ENCODE measurements at regions not wholly inside any gene's neighbourhood (a gene's known extent, or its start where the extent isn't known, plus 50 kb on each side); places are given as distances from the start of the nearest gene placed in this dataset.

DNA sequence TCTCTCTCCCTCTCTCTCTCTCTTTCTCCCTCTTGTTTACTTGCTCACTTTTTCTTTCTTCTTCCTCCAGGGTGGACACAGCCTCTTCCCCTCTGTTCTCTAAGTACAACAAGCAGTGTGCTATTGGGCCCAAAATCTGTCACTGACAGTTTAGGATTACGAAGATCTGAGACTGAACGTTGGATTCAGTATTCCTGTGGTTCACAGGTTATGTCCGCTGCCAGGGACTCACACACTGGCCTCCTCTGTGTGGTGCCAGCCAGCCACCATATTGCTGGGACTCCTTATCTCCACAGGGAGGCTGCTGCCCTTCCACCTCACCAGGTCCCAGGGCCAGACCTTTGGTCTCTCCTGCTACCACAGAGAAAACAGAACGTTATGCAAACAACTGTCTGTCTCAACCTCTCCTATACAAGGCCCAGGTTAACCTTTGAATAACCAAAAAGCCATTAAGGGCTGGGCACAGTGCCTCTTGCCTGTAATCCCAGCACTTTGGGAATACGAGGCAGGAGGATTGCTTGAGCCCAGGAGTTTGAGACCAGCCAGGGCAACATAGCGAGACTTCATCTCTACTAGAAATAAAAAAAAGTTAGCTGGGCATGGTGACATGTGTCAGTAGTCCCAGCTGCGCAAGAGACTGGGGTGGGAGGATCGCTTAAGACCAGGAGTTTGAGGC, 171.9 kb upstream of the RAB4A start:
- no peak for DNase-seq

DNA sequence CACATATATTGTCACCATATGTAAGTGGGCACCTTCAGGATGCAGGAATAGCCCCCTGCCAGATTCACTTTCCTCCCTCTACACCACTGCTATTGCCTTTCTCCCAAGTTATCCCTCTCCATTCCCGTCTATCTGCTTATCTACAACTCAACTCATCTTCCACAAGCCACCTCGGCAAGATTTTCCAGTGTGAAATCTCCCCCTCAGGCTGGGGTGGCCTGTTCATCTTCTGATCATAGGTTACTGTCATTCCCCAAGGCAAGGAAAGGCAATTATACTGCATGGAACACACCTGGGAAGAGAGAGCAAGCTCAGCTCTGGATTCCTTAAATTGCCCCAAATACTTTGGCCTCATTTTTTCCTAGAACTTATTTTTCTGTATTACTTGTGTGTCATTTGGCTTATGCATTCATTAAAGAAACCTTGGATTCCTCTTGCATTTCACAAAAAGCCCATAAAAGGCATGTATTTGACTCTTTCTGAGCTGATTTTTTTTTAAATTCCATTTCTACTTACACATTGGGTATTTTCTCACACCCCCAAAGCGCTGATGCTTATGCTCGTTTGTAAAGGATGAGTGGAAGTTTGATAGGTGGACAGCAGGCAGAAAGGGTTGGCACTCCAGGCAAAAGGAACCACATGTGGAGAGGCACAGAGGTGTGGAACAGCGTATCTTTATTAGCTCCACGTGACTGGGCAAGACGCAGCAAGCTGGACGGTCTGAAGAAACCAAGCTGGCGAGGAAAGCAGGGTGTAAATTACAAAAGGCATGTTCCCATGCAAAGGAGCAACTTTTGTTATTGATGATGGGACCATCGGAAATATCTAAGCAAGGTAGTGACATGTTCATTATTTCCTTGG, 169.7 kb upstream of the RAB4A start:
- no peak for DNase-seq

DNA sequence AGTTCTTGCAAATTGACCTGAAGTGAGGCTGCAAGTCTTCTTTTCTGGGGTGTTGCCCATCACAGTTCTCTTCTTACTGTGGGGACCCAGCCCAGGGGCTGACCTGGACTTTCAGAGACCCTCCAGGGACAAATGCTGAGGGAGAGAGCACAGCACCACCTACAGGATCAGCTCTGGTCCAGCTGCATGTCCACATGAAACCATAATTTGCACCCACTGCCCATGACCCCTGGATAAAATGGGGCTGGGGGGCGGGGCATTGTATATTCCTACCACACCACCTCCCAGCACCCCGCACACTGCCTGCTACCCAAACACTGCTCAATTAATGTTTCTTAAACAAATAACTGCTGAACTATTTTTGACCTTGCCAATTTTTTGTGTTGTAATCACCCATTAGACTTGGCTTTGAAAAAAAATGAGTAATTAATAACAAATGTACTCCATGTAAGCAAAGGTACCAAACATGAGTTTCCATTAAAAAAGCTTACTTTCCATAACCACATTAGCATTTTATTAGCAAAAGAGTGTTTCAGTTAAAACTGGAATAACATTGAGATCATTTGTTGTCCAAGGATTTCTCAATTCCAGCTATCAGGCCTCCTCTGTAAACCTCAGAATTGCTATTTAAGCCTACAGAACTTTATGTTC, 168.0 kb upstream of the RAB4A start:
- no peak for DNase-seq

DNA sequence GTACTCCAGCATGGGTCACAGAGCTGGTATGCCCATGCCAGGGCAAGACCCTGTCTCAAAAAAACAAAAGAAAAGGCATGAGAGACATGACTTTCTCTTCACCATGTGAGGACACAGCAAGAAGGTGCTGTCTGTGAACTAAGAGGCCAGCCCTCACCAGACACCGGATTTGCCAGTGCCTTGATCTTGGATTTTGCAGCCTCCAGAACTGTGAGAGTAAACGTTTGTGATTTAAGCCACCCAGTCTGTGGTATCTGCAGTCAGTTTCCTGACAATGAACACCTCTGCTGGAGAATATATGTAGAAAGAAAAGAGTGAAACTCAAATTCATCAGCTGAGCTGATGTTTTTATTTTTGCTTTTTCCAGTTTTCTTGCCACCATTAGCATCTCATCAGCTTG, 166.3 kb upstream of the RAB4A start:
- no peak for DNase-seq

DNA sequence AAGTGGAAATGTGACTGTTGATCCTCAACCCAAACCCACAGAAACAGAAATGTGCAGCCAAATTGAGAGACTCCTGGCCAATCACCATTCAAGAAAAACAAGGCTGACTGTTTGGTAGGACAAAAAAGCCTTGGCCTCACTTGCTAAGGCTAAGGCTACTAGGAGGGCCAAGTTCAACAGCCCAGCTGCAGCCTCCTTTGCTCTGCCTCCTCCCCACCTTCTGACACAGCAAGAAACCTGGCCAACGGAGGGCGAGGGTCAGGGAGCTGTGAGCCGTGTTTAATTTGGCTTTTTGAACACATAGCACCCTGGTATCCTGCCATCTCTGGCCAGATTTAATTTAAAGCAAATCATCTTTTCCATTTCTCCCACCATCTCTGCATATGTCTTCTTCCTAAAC, 165.8 kb upstream of the RAB4A start:
- no peak for DNase-seq

DNA sequence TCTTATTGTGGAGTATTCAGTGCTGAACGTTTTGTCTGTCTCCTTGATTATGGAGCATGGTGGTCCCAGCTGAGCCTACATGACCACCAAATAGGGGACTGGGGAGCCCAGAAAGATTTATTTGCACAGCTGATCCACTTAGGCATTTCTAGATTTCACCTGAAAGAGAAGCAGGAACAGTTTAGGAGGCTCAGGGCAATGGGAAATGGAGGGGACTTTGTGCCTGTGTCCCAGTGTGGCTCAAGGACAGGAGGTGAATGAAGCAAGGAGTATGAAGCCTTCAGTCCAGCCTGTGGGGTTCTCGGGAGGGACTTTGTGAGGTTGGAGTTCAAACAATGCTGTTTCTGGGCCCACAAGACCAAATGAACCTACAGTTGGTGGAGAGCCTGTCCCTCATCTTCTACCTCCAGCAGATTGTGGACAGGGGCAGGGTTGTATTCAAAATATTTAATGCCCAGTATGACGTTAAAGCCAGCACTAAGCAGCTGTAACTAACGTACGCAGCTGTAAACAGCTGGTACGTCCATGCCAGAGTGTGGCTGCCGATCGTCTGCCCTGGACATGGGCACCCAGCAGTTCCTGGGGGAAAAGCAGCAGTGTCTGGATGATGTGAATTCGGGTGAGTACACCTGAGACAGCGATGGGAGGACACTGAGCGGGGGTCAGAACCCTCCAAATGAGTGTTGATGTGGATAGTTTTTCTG, 164.9 kb upstream of the RAB4A start:
- no peak for DNase-seq

DNA sequence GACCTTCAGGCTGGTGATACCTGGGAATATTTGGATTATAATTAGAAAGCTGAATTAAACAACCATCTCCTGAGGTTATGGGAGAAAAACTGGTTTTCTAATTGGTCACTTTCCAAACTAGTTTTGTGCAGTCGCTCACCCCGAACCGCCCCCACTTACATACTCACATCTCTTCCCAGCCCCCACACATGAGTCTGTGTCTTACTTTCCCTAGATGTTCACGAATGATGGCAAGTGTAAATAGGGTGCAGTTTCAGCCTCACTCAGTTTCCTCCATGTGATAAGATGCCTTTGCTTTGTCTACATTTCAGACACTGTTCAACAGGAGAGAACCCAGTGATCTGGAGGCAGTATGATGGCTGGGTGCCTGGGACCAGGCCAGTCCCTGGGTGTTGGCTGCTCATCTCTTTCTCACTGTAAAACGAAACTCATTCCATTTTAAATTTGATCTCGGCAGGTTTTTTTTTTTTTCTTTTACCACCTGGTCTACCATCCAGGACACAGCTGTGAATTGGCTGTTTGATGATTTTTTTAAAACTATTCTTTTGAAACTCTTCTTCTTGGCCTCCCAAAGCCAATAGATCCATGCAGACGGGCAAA, 164.3 kb upstream of the RAB4A start:
- no peak for DNase-seq

DNA sequence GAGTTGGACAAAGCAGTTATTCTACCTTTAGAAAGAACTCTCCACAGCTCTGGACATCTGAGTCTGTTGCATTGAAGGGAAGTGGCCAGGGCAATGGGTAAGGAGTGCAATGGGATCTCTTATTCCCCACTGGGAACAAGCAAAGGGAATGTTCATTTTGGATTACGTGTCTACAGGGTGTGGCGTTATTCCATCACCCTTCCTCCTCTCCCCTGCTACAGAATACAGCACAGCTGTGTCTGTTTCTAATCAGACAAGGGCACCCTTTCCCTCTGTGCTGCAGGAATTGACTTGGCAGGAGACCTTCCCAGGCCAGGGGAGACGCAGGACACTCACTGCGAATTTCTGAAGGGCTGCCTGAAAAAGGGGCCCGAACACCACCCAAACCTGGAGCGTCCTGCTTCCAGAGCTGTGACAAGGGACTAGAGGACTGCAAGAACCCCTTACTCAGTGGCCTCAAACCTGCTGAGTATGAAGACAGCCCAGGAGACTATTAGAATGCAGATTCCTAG, 163.6 kb upstream of the RAB4A start:
- DNase-seq = no peak

DNA sequence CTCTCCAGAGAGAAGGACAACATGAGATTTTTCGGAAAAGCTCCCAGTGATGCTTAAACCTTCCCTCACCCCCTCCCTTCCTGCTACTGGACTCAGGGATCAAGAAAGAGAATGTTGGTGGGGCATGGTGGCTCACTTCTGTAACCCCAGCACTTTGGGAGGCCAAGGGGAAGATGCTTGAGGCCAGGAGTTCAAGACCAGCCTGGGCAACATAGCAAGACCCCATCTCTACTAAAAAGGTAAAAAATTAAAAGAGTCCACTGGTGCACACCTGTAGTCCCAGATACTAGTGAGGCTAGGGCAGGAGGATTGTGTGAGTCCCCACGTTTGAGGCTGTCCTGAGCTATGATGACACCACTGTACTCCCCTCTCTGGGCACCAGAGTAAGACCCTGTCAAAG, 162.9 kb upstream of the RAB4A start:
- no peak for DNase-seq

DNA sequence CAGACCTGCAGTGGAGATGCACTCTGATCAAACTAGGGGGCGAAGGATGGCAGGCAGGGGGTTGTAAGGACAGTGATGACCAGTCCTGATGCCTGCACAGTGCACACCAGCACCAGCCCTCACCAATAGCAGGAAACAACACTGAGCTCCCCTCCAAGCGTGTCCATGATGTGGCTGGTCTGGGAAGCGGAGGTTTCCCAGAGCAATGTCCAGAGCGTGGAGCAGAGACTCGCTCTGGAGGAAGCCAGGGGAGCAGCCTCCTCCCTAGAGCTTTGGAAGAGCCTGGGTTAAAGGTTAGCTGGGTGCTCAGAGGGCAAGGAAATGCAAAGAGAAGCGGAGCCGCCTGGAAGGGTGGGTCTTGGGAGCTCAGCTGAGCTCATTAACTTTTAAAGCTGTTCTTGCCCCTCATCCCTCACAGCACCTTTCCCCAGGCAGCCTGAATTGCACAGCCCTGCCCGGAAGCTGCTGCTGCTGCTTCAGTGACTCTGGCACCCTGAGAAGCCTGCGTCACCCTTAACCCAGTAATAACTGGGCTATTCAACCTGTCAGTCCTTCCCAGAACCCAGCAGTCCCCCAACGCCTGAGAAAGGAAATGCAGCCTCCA, 162.2 kb upstream of the RAB4A start:
- no peak for DNase-seq

DNA sequence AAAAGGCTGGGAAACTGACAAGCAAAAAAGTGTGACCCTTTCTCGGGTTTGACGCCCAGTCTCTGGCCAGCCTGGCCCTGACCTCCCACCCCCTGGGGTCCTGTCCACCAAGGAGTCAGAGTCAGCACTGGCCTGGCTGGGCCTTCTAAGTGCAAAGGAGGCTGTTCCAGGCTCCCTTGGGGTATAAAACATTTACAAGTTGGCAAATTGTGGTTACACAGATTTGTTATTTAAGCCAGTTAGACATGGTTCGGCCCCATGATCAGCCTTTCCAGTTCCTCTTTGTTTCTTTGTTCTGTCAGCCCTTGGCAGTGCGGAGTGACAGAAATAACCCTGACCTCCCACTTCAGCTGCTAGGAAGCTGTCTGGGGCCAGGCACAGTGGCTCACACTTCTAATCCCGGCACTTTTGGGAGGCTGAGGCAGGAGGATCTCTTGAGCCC, 161.6 kb upstream of the RAB4A start:
- DNase-seq = no peak

DNA sequence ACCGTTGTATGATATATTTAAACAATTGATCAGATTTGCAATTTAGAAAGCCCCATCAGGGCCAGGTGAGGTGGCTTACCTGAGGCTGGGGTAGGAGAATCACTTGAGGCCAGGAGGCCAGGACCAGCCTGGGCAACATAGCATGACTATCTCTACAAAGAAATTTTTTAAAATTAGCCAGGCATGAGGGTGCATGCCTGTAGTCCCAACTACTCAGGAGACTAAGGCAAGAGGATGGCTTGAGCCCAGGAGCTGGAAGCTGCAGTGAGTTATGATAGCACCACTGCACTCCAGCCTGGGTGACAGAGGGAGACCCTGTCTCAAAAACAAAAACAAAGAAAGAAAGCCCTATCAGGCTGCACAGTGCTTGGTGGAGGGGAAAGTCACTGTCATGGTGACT, 159.9 kb upstream of the RAB4A start:
- no peak for DNase-seq

DNA sequence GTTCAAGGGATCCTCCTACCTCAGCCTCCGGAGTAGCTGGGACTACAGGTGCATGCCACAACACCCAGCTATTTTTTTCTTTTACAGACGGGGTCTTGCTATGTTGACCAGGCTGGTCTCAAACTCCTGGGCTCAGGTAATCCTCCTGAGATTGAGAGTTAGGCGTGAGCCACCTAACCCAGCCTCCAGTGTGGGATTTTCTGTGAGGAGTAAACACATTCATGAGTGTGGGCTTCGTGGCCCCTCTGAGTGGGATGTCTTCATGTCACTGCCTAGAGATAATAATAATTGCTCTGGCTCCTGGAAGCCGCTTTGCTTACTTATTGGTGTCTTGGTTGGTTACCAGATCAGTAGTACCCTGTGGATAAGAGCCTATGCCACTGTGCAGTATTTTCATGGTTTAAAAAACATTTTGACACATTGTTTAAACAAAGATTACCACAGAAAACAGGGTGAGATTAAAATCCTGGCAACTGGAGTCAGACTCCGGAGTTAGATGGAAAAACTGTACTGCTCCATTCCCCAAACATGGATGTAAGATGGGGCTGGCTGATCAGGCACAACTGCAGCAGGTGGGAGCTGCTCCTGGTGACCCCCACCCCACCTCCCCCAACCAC, 159.1 kb upstream of the RAB4A start:
- no peak for DNase-seq

DNA sequence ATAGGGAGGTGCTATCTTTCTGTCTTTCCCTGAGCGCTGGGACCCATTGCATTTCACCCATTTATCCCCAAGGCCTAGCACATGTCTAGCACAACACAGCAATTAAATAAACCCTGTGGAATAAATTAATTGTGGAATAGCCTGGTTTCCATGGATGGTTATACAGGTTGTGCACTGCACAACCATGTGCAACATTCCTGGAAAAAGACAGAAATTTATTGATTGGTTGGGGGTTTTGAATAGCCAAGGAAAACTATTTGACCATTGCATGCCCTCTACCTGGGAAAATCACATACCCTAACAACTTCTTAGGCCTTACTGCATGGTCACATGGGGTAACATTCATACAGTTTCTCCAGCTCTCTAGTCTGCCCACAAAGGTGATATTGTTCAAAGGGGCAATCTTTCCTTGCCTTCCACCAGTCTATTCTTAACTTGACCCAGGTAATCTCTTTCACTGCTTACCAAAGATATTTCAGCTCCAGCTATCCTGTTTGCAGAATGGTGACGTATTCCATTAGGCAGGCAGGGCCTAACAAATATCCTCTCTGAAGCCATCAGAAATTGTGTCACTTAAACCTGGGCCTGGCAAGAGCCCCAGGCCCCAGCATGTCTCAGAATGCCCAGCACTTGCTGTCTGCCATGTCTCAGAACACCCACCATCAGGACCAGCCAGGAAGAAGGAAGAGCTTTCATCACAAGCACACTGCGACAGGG, 157.9 kb upstream of the RAB4A start:
- no peak for DNase-seq

DNA sequence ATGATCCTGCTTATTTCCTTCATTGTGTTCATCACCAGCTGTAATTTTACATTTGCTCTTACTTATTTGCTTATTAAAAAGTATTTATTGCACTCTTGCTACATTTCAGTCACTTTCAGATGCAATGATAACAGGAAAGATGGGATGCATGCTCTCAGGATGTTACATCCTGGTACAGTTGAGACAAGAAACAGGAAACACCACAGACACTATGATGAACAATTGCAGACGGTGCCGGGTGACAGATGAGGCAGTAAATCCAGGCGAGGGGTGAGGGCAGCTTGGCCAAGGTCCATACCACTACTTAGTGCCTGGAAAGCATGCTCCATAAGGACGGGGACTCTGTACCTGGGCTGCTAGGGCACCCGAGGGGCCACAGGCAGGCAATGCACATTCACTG, 156.6 kb upstream of the RAB4A start:
- no peak for DNase-seq

DNA sequence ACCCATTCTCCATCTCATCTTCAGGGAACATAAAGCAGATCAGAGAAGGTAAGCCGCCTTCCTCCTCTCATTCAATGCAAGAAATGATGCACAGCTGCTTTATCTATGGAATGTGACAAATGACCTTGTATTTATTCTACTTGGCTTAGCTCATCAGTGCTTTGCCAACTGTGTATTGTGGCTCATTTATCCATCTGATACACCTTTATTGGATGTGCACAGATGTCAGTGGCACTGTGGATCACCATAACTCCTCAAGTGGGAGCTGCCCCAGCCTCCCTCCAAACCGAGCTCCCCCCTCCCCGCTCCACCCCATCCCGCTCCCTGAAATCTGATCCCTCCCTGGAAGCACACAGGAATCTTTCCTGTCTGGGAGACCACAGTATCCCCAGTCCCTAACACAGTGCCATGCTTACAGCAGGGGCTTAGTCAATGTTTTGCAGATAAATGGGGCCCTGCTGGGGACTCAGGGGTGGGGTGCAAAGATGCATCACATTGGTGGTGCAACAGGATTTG, 156.0 kb upstream of the RAB4A start:
- DNase-seq = no peak

DNA sequence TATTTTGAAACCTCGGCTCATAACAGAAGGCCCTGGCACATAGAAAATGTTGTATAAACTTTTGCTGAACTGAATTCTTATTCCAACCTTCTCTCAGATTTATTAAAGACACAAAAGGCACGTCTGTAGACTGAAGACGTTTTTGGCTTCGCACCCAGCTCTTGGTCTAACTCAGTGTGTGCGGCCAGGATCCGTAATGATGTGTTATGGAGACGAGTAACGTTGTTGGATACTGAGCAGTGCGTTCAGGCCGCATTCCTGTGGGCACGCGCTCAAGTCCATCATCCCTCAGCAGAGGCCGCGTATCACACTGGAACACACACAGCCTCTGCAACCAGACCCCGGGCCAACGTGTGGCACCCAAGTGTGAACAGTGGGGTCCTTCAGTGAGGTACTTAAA, 154.8 kb upstream of the RAB4A start:
- DNase-seq = no peak

DNA sequence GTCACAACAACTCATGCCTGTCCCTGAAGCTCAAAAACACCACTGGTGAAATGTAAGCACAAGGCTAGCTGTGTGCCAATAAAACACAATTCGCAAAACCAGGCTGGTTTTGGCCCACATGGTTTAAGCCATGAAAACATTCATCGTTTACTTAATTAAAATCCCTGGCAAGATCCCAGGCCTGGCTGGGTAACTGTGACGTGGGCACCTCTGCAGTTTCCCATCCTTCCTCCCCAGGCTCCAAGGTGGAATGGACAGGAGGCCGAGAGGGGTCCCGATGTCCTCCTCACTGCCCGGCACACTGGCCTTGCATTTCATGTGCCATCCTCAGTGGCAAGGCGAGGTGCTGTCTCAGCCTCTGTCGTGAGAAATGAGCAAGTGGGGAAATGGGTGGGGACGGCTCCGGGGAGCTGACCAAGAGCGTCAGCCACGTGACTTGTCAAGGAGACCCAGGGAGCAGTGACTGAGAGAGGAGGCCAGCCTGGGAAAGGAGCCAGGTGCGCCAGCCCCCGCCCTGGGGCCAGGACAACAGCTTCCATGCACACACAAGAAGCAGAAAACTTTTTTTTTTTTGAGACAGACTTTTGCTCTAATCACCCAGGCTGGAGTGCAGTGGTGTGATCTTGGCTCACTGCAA, 153.1 kb upstream of the RAB4A start:
- no peak for DNase-seq

DNA sequence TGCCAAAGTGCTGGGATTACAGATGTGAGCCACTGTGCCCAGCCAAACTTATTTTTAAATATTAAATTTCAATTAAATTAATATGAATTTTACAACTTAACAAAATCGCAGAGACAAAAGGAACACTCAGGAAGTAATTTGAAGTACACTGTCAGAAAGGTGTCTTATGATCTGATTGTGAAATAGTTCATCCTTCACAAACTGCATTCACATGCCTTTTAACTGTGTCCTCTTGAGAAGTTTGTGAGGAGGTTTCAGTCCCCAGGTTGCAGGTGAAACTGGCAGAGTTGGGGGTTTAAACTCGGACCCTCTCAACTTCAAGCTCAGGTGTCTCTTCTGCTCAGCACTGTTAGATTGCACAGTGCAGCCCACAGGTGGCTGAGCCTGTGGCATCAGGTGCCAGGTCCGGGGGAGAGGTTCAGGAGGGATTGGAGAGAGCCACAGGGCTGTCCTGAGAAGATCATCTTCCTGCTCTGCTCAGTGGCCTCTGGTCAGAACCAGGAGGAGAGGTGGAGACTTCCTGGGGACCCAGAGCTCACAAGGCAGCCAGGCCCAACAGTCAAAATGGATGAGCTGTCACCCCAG, 152.3 kb upstream of the RAB4A start:
- no peak for DNase-seq

DNA sequence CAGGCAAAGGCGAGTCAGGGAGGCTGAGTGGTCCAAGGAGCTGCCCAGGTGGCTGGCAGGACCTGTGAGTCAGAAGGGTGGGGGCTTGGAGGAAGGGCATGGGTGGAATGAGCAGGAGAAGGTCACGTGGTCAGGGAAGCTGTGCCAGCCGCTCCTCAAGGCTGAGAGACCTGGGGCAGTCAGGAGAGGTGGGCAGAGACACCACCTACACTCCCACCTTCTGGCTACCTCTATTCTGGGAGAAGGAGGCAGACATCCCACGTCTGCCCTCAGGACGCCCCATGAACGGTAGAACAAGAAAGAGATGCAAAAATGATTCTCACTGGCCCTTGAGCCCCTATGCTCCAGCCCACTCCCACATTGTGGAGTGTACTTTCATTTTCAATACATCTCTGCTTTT, 151.8 kb upstream of the RAB4A start:
- DNase-seq = no peak
